ENCODE measurements at regions not wholly inside any gene's neighbourhood (a gene's known extent, or its start where the extent isn't known, plus 50 kb on each side); places are given as distances from the start of the nearest gene placed in this dataset.

DNA sequence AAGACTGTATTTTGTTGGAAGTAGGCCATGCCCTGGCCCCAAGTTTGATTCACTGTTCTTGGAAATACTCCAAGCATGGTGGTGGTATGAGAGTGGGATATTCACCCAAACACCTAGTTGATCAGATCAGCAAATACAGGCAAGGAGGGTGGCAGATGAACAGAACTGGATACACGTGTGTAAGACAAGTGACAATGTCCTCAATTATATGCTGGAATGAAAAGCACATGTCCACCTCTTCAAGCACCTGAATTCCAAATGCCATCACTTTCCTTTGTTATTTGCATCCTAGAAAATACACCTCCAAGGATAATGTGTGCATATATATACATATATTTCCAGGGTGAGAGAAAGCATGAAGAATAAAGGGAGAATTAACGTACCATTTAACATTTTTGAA lies 131.8 kb upstream of the ZEB1 start:
- Histone ChIP-seq H3K9me3 (no peaks in the 10 kb centered on the region), H3K36me3 (no peaks in the 10 kb centered on the region), H3K4me1 (no peaks in the 10 kb centered on the region), H3K27me3 (ENCODE audit: low read depth) (no peaks in the 10 kb centered on the region), H3K4me3 (no peak overlapping the region), H3K27ac (no peak overlapping the region)
- TF ChIP-seq, protein P1, sequence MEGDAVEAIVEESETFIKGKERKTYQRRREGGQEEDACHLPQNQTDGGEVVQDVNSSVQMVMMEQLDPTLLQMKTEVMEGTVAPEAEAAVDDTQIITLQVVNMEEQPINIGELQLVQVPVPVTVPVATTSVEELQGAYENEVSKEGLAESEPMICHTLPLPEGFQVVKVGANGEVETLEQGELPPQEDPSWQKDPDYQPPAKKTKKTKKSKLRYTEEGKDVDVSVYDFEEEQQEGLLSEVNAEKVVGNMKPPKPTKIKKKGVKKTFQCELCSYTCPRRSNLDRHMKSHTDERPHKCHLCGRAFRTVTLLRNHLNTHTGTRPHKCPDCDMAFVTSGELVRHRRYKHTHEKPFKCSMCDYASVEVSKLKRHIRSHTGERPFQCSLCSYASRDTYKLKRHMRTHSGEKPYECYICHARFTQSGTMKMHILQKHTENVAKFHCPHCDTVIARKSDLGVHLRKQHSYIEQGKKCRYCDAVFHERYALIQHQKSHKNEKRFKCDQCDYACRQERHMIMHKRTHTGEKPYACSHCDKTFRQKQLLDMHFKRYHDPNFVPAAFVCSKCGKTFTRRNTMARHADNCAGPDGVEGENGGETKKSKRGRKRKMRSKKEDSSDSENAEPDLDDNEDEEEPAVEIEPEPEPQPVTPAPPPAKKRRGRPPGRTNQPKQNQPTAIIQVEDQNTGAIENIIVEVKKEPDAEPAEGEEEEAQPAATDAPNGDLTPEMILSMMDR (IDR thresholded peaks at IDR 0.05) = no peak
- ATAC-seq = no peak
- DNase-seq = no peak
- intact Hi-C loops (cut with DNase I) = no loop called here

- Histone ChIP-seq H3K27ac (no peak overlapping the region), H3K4me1 (no peaks in the 10 kb centered on the region), H3K9me3 (no peaks in the 10 kb centered on the region), H3K27me3 (ENCODE audit: low read depth) (no peaks in the 10 kb centered on the region), H3K36me3 (no peaks in the 10 kb centered on the region), H3K4me3 (no peak overlapping the region)
- DNase-seq (no peak), ATAC-seq (no peak)
- intact Hi-C loops (cut with DNase I) = no loop called here
- TF ChIP-seq, protein P1 (IDR thresholded peaks at IDR 0.05) = no peak
Measured at GRCh38 chr10:31187607-31188210, 131.3 kb upstream of the ZEB1 start.

DNA sequence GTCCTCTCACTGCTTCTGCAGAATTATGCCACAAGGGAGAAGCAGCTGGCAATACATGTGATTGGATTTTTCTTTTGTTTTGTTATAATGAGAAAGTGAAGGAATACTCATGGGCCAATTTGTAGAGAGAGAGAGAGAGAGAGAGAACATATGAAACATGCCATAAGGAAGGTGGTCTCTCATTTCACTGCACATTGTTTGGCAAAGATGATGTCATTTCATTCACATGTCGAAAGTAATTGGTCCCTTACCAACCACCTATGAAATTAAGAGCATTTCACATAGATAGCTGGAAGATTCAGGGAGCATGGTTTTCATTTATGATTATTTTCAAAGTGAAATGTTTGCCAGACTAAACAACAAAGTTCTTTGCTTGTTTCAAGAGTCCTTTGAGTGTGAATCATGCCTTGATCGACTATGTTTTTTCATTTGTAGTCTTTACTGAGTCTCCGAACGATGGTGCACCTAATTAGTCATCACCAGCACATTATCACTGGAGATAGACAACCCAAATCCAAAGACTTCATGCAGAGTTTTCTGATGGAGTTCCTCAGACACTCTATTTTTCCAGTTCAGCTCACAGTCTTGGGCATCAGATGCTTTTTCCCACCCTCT lies 130.1 kb upstream of the ZEB1 start:
- H3K9me3 ChIP-seq = no peaks in the 10 kb centered on the region
- TF ChIP-seq, protein P1 (IDR thresholded peaks at IDR 0.05) = no peak
- no peaks in the 10 kb centered on the region for H3K36me3 ChIP-seq
- H3K4me1 ChIP-seq = no peaks in the 10 kb centered on the region
- DNase-seq (no peak), ATAC-seq (no peak)
- H3K27me3 ChIP-seq (ENCODE audit: low read depth) = no peaks in the 10 kb centered on the region
- H3K4me3 ChIP-seq = no peak overlapping the region
- intact Hi-C loops (cut with DNase I) = no loop called here
- H3K27ac ChIP-seq = no peak overlapping the region

- no peak overlapping the region for H3K27ac ChIP-seq
- H3K27me3 ChIP-seq (ENCODE audit: low read depth) = no peaks in the 10 kb centered on the region
- no peaks in the 10 kb centered on the region for H3K4me1 ChIP-seq
- ATAC-seq (no peak), DNase-seq (no peak)
- no peaks in the 10 kb centered on the region for H3K36me3 ChIP-seq
- H3K9me3 ChIP-seq = no peaks in the 10 kb centered on the region
- no peak overlapping the region for H3K4me3 ChIP-seq
- TF ChIP-seq, protein P1 (IDR thresholded peaks at IDR 0.05) = no peak
- intact Hi-C loops (cut with DNase I) = no loop called here
Measured at GRCh38 chr10:31190488-31190887, 128.5 kb upstream of the ZEB1 start.

- TF ChIP-seq, protein P1 (IDR thresholded peaks at IDR 0.05) = no peak
- H3K9me3 ChIP-seq = no peaks in the 10 kb centered on the region
- H3K27me3 ChIP-seq (ENCODE audit: low read depth) = no peaks in the 10 kb centered on the region
- no peak overlapping the region for H3K27ac ChIP-seq
- no peak overlapping the region for H3K4me3 ChIP-seq
- ATAC-seq = no peak
- no peaks in the 10 kb centered on the region for H3K36me3 ChIP-seq
- H3K4me1 ChIP-seq = no peaks in the 10 kb centered on the region
- intact Hi-C loops (cut with DNase I) = no loop called here
- DNase-seq = no peak
Measured at GRCh38 chr10:31192475-31192874, 126.5 kb upstream of the ZEB1 start.

All from lower lobe of right lung (tissue), 2 donors.